GM19328 (cell line): ENCODE measurements at regions not wholly inside any gene's neighbourhood (a gene's known extent, or its start where the extent isn't known, plus 50 kb on each side); places are given as distances from the start of the nearest gene placed in this dataset.

Experiments used
- ATAC-seq: cut with Tn5 transposase; IDR thresholded peaks from one replicate; pipeline ENCODE4 v1.9.1; 2021; ENCODE audit warnings: mild to moderate bottlenecking, moderate library complexity; ENCODE audit not compliant: unreplicated experiment

DNA sequence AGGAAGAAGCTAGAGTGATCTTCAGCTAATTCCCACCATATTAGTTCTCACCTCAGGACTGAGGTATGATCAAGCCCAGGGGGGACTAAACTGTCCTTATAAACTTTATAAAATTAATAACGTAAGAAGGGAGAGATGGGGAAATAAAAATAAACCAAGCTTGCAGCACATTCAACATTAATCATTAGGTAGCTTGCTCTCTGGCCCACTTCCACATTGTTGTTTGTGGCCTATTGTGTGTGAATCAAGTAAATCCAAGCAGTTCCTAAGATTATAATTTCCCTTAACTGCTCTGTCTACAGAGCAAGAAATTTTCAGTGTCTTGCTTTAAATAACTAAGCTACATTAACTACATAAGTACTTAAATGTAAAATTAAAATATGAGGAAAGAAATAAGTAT, 131.3 kb upstream of the ABCA1 start:
- ATAC-seq, result no peak

DNA sequence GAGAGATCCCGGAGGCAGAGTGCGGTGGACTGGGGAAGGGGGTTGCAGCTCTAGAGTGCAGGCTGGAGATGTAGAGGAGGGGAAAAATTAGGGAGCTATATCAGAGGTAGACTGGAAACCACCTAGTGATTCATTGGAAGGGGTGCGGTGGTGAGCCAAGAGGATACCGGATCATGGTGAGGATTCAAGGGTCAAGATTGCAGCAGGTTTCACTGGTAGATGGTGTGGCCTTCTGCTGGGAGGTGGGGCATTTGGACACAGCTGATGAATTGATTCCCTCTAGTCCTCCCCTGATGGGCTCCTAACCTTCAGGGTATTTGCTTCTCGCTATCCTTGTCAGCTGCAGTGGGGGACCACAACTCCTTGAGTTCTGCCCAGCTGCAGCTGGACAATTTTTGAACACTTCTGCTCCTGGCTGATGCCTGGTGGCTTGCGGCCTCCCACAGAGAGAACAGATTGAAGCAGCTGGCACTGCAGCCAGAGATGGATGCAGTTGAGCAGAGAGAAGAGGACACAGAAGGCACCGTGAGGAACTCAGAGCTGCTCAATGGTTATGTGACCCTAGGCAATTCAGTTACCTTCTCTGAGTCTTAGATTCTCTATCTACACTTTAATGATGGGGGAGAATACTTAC, 134.4 kb upstream of the ABCA1 start:
- ATAC-seq, result no peak

GRCh38 chr9:105064248-105065097, 136.5 kb upstream of the ABCA1 start:
- ATAC-seq, result no peak

DNA sequence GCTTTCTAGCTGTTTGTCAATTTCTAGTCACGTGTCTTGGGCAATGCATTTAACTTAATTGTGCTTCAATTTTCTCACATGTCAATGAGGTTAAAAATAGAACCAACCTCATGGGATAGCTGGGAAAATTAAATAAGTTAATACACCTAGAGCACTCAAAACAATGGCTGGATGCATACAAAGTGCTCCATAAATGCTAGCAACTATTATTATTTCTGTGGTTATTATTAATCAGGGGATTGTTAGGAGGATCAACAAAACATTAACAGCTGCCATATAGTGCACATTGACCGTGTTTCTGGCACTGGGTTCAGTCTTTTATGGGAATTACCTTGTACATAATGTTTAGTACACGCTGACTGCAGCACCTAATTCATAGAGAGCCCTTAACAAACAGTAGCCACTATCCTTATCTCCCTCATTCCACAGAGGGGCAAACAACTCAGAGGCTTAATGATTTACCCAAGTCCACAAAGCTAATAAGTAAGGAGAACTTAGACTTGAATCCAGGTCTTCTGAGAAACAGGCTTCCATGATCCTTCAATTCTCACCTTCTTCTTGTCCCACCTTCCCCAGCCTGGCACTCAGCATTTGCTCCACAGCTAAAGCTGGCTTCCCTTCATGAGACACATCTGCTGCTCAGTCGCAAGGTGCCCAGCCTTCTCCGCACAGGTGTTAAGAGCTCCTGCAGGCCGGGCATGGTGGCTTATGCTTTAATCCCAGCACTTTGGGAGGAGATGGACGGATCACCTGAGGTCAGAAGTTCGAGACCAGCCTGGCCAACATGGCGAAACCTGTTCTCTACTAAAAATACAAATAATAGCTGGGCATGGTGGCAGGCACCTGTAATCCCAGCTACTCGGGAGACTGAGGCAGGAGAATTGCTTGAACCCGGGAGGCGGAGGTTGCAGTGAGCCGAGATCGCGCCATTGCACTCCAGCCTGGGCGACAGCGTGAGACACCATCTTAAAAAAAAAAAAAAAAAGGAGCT, 137.4 kb upstream of the ABCA1 start:
- no peak for ATAC-seq

GRCh38 chr9:105066275-105066865, 138.4 kb upstream of the ABCA1 start:
- no peak for ATAC-seq

GRCh38 chr9:105067895-105068580, 140.1 kb upstream of the ABCA1 start:
- ATAC-seq, result no peak

DNA sequence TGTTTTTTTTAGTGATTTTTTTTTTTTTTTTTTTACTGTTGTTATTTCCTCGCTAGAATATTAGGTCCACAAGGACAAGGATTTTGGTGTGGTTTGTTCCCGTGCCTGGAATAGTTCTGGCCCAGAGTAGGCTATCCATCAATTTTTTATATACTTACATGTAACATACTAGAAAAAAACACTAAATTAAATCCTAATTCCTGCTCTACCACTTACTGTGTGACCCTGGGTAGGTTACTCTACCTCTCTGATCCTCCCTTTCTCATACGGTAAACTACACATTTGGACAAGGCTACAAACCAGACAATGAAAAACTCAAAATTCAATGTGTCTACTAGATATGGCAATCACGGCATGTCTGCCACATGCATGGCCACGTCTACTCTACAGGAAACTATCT, 141.3 kb upstream of the ABCA1 start:
- ATAC-seq, result no peak

DNA sequence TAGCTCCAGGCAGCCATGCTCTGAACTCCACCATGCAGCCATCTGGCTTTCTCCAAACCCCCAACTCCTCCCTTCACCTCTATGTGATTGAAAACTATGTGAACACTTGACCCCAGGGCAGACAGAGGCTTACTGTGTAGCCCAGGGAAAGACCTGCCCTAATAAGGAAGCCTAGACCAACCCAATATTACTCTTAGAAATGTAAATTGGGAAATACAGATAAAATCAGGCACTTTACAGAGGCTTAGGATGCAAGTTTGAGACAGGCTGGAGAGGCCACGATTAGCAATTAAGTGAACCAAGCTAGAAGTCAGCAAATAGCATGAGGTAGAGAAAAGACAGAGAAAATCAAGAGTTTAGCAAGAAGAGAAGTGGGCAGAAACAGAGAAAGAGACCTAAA, 141.7 kb upstream of the ABCA1 start:
- ATAC-seq, result no peak

- ATAC-seq, result no peak
Measured at GRCh38 chr9:105070176-105070575, 142.2 kb upstream of the ABCA1 start.

DNA sequence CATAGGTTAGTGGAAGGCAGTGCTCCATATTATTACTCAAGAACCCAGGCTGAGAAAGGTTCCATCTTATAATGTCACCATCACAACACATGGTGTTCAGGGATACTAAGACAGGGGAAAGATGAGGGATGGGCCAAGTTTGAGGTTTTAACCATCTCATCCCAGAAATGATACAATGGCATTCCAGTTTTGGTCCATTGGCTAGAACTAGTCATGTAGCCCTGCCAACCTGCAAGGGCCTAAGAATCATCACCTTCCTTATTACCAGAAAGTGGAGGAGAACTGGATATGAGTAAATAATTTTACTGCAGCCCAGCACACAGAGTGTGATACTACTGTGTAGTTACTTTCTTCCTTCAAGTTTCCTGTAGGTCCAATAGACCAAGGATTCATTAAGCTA, 144.5 kb upstream of the ABCA1 start:
- no peak for ATAC-seq

DNA sequence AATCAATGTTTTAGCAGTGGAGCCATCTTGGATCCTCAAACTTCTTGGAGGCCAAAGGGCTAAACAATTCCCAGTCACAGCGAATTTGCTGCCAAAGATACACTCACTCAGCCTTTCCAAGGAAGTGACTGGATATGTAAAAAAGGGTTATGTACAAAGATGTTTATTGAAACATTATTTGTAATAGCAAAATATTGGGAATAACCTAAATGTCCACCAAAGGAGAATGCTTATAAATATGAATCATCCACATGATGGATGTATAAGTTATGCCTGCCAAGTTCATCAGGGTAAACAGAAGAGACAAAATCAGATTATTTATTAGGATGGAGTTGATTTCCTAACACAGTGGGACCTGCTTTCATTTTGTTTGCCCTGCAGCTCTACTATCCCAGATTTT, 145.2 kb upstream of the ABCA1 start:
- ATAC-seq, result no peak

- no peak for ATAC-seq
Measured at GRCh38 chr9:105074491-105074890, 146.5 kb upstream of the ABCA1 start.

DNA sequence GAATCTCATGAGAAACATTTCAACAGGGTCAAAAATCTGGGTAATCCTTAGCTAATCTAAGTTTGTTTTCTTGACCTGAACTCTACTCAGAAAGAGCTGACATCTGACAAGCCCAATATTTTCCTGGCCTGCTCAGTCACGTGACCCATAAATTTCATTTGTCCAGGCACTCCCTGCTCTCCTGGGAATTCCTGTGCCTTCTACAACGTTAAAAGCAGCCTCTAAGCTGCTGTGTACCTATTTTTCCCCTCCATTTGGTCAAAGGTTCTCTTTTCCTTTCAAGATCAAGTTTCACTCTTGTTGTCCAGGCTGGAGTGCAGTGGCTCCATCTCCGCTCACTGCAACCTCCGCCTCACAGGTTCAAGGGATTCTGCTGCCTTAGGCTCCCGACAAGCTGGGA, 148.8 kb upstream of the ABCA1 start:
- ATAC-seq, result no peak

DNA sequence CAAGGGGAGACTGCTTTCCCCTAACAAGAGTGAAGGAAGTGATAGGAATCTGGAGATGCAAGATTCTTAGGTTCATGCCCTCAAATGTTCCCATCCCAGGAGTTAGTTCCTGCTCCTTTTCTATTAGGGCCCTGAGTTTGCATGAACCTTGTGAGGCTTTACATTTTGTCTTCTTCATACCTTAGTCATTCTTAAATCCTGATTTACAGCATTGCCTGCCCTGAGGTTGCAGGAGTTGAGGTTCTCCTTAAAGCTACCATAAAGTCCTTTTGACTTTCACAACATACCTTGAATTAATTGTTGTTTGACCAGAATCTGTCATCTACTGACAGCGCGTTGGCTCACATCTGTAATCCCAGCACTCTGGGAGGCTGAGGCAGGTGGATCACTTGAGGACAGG, 151.5 kb upstream of the ABCA1 start:
- ATAC-seq, result no peak

- ATAC-seq, result no peak
Measured at GRCh38 chr9:105082843-105083242, 154.9 kb upstream of the ABCA1 start.

DNA sequence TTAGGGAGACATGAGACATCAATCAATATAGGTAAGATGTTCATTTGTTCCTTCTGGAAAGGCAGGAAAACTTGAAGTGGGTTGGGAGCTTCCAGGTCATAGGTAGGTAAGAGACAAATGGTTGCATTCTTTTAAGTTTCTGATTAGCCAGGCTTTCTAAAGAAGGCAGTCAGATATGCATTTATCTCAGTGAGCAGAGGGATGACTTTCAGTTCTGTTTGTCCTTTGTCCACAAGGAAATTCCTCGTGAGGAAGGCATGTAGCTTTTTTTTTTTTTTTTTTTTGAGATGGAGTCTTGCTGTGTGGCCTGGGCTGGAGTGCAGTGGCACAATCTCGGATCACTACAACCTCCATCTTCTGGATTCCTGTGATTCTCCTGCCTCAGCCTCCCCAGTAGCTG, 155.3 kb upstream of the ABCA1 start:
- ATAC-seq, result no peak

- no peak for ATAC-seq
Measured at GRCh38 chr9:105087910-105088898, 156.2 kb upstream of the SLC44A1 start.

DNA sequence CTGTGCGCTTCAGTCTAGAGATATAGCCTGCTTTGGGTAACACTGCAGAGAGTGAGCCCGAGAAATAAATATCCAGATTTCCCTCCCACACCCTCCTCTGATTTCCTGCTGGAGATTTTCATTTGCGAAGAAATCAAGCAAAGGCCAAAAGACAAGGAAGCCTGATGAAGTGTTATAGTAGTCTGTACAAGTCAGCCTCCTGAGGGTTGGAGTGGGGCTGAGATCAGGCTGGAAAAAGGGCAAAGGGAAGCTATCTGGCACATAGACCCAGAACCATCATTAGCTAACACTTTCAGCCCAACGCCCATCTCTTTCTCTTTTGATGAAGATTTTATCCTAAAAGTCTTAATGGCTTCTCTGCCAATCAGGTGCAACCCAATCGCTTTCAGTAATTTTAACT, 154.6 kb upstream of the SLC44A1 start:
- ATAC-seq, result no peak

- ATAC-seq, result no peak
Measured at GRCh38 chr9:105091004-105091640, 153.3 kb upstream of the SLC44A1 start.
